ENCODE measurements at regions not wholly inside any gene's neighbourhood (a gene's known extent, or its start where the extent isn't known, plus 50 kb on each side); places are given as distances from the start of the nearest gene placed in this dataset.

GRCh38 chr5:2201832-2202231 lies 319.1 kb upstream of the IRX4 start:
- Histone ChIP-seq H3K79me2 (ENCODE audit: control insufficient read depth, insufficient read depth, low read length, unreplicated experiment) (no peaks in the 10 kb centered on the region), H3K27ac (ENCODE audit: low read depth, low read length) (no peak overlapping the region), H3K4me1 (ENCODE audit: control insufficient read depth, insufficient read depth, low read length, unreplicated experiment) (no peaks in the 10 kb centered on the region), H3K27me3 (ENCODE audit: insufficient read depth, low read length) (peaks cover 6% of the 10 kb centered on the region; the same call in 1 of the 2 replicates), H3K36me3 (ENCODE audit: insufficient read depth, low read length) (no peaks in the 10 kb centered on the region), H3K4me3 (ENCODE audit: low read depth, low read length) (no peak overlapping the region), H2AFZ (ENCODE audit: low read length, unreplicated experiment) (no peak overlapping the region)

- no peaks in the 10 kb centered on the region for H3K79me2 ChIP-seq (ENCODE audit: control insufficient read depth, insufficient read depth, low read length, unreplicated experiment)
- H2AFZ ChIP-seq (ENCODE audit: low read length, unreplicated experiment), result no peak overlapping the region
- H3K27ac ChIP-seq (ENCODE audit: low read depth, low read length), result no peak overlapping the region
- no peaks in the 10 kb centered on the region for H3K4me1 ChIP-seq (ENCODE audit: control insufficient read depth, insufficient read depth, low read length, unreplicated experiment)
- peaks cover 6% of the 10 kb centered on the region; the same call in 1 of the 2 replicates for H3K27me3 ChIP-seq (ENCODE audit: insufficient read depth, low read length)
- no peak overlapping the region for H3K4me3 ChIP-seq (ENCODE audit: low read depth, low read length)
- no peaks in the 10 kb centered on the region for H3K36me3 ChIP-seq (ENCODE audit: insufficient read depth, low read length)
Measured at GRCh38 chr5:2201421-2201820, 318.7 kb upstream of the IRX4 start.

- H3K36me3 ChIP-seq (ENCODE audit: insufficient read depth, low read length), result no peaks in the 10 kb centered on the region
- H3K4me3 ChIP-seq (ENCODE audit: low read depth, low read length), result no peak overlapping the region
- no peak overlapping the region for H3K27ac ChIP-seq (ENCODE audit: low read depth, low read length)
- no peaks in the 10 kb centered on the region for H3K4me1 ChIP-seq (ENCODE audit: control insufficient read depth, insufficient read depth, low read length, unreplicated experiment)
- no peak overlapping the region for H2AFZ ChIP-seq (ENCODE audit: low read length, unreplicated experiment)
- peaks cover 6% of the 10 kb centered on the region; the same call in 1 of the 2 replicates for H3K27me3 ChIP-seq (ENCODE audit: insufficient read depth, low read length)
- no peaks in the 10 kb centered on the region for H3K79me2 ChIP-seq (ENCODE audit: control insufficient read depth, insufficient read depth, low read length, unreplicated experiment)
Measured at GRCh38 chr5:2201011-2201410, 318.3 kb upstream of the IRX4 start.

- Histone ChIP-seq H3K4me1 (ENCODE audit: control insufficient read depth, insufficient read depth, low read length, unreplicated experiment) (no peaks in the 10 kb centered on the region), H2AFZ (ENCODE audit: low read length, unreplicated experiment) (no peak overlapping the region), H3K4me3 (ENCODE audit: low read depth, low read length) (no peak overlapping the region), H3K27me3 (ENCODE audit: insufficient read depth, low read length) (peaks cover 6% of the 10 kb centered on the region; the same call in 1 of the 2 replicates), H3K36me3 (ENCODE audit: insufficient read depth, low read length) (no peaks in the 10 kb centered on the region), H3K27ac (ENCODE audit: low read depth, low read length) (no peak overlapping the region), H3K79me2 (ENCODE audit: control insufficient read depth, insufficient read depth, low read length, unreplicated experiment) (no peaks in the 10 kb centered on the region)
Measured at GRCh38 chr5:2200261-2200950, 317.7 kb upstream of the IRX4 start.

- peaks cover 6% of the 10 kb centered on the region; the same call in 1 of the 2 replicates for H3K27me3 ChIP-seq (ENCODE audit: insufficient read depth, low read length)
- H2AFZ ChIP-seq (ENCODE audit: low read length, unreplicated experiment), result no peak overlapping the region
- H3K4me3 ChIP-seq (ENCODE audit: low read depth, low read length), result no peak overlapping the region
- no peaks in the 10 kb centered on the region for H3K36me3 ChIP-seq (ENCODE audit: insufficient read depth, low read length)
- no peak overlapping the region for H3K27ac ChIP-seq (ENCODE audit: low read depth, low read length)
- H3K4me1 ChIP-seq (ENCODE audit: control insufficient read depth, insufficient read depth, low read length, unreplicated experiment), result no peaks in the 10 kb centered on the region
- no peaks in the 10 kb centered on the region for H3K79me2 ChIP-seq (ENCODE audit: control insufficient read depth, insufficient read depth, low read length, unreplicated experiment)
Measured at GRCh38 chr5:2199697-2200096, 317.0 kb upstream of the IRX4 start.

GRCh38 chr5:2196989-2197619 lies 314.4 kb upstream of the IRX4 start:
- Histone ChIP-seq H3K4me1 (ENCODE audit: control insufficient read depth, insufficient read depth, low read length, unreplicated experiment) (no peaks in the 10 kb centered on the region), H3K36me3 (ENCODE audit: insufficient read depth, low read length) (no peaks in the 10 kb centered on the region), H3K27ac (ENCODE audit: low read depth, low read length) (no peak overlapping the region), H2AFZ (ENCODE audit: low read length, unreplicated experiment) (no peak overlapping the region), H3K4me3 (ENCODE audit: low read depth, low read length) (no peak overlapping the region), H3K27me3 (ENCODE audit: insufficient read depth, low read length) (peaks cover 6% of the 10 kb centered on the region; the same call in 1 of the 2 replicates), H3K79me2 (ENCODE audit: control insufficient read depth, insufficient read depth, low read length, unreplicated experiment) (no peaks in the 10 kb centered on the region)

- Histone ChIP-seq H3K4me1 (ENCODE audit: control insufficient read depth, insufficient read depth, low read length, unreplicated experiment) (no peaks in the 10 kb centered on the region), H3K79me2 (ENCODE audit: control insufficient read depth, insufficient read depth, low read length, unreplicated experiment) (no peaks in the 10 kb centered on the region), H2AFZ (ENCODE audit: low read length, unreplicated experiment) (no peak overlapping the region), H3K27me3 (ENCODE audit: insufficient read depth, low read length) (peaks cover 6% of the 10 kb centered on the region; the same call in 1 of the 2 replicates), H3K4me3 (ENCODE audit: low read depth, low read length) (no peak overlapping the region), H3K27ac (ENCODE audit: low read depth, low read length) (no peak overlapping the region), H3K36me3 (ENCODE audit: insufficient read depth, low read length) (no peaks in the 10 kb centered on the region)
Measured at GRCh38 chr5:2196416-2196815, 313.7 kb upstream of the IRX4 start.

GRCh38 chr5:2194949-2195348 lies 312.2 kb upstream of the IRX4 start:
- H2AFZ ChIP-seq (ENCODE audit: low read length, unreplicated experiment), result no peak overlapping the region
- no peaks in the 10 kb centered on the region for H3K4me1 ChIP-seq (ENCODE audit: control insufficient read depth, insufficient read depth, low read length, unreplicated experiment)
- no peaks in the 10 kb centered on the region for H3K36me3 ChIP-seq (ENCODE audit: insufficient read depth, low read length)
- H3K79me2 ChIP-seq (ENCODE audit: control insufficient read depth, insufficient read depth, low read length, unreplicated experiment), result no peaks in the 10 kb centered on the region
- peaks cover 10% of the 10 kb centered on the region for H3K27me3 ChIP-seq (ENCODE audit: insufficient read depth, low read length)
- no peak overlapping the region for H3K4me3 ChIP-seq (ENCODE audit: low read depth, low read length)
- H3K27ac ChIP-seq (ENCODE audit: low read depth, low read length), result no peak overlapping the region

- Histone ChIP-seq H3K27me3 (ENCODE audit: insufficient read depth, low read length) (peaks cover 10% of the 10 kb centered on the region), H3K27ac (ENCODE audit: low read depth, low read length) (no peak overlapping the region)
Measured at GRCh38 chr5:2194236-2194555, 311.5 kb upstream of the IRX4 start.

GRCh38 chr5:2193542-2194235 lies 311.0 kb upstream of the IRX4 start:
- no peak overlapping the region for H2AFZ ChIP-seq (ENCODE audit: low read length, unreplicated experiment)
- no peaks in the 10 kb centered on the region for H3K79me2 ChIP-seq (ENCODE audit: control insufficient read depth, insufficient read depth, low read length, unreplicated experiment)
- no peak overlapping the region for H3K27ac ChIP-seq (ENCODE audit: low read depth, low read length)
- H3K4me3 ChIP-seq (ENCODE audit: low read depth, low read length), result no peak overlapping the region
- no peaks in the 10 kb centered on the region for H3K4me1 ChIP-seq (ENCODE audit: control insufficient read depth, insufficient read depth, low read length, unreplicated experiment)
- H3K36me3 ChIP-seq (ENCODE audit: insufficient read depth, low read length), result no peaks in the 10 kb centered on the region
- peaks cover 10% of the 10 kb centered on the region for H3K27me3 ChIP-seq (ENCODE audit: insufficient read depth, low read length)

More at GRCh38 chr5:2194236-2194555, 311.5 kb upstream of the IRX4 start:
- H3K79me2 ChIP-seq (ENCODE audit: control insufficient read depth, insufficient read depth, low read length, unreplicated experiment), result no peaks in the 10 kb centered on the region
- H3K4me1 ChIP-seq (ENCODE audit: control insufficient read depth, insufficient read depth, low read length, unreplicated experiment), result no peaks in the 10 kb centered on the region
- H3K4me3 ChIP-seq (ENCODE audit: low read depth, low read length), result no peak overlapping the region
- H3K36me3 ChIP-seq (ENCODE audit: insufficient read depth, low read length), result no peaks in the 10 kb centered on the region
- H2AFZ ChIP-seq (ENCODE audit: low read length, unreplicated experiment), result no peak overlapping the region
